IMR-90 (cell line): ENCODE measurements at regions not wholly inside any gene's neighbourhood (a gene's known extent, or its start where the extent isn't known, plus 50 kb on each side); places are given as distances from the start of the nearest gene placed in this dataset.

ENCODE experiments used
- ATAC-seq: fragments of 200-7000 bp; cut with Tn5 transposase; 2 replicates; pipeline ENCODE4 v1.9.1; 2020; ENCODE audit warnings: low read depth, mild to moderate bottlenecking, moderate library complexity
- BruUV-seq: library from RNA; stranded (reverse); fragments of 400-500 nt; replicated peaks from 2 replicates; lab custom pipeline; 2021; lab: Mats Ljungman, UMichigan
- CTCF ChIA-PET: fragments of 300-600 bp; formaldehyde crosslinking; extraction: SDS; loops from one replicate; lab custom pipeline; 2021; ENCODE audit warnings: antibody characterized with exemption; lab: Yijun Ruan, JAX
- POLR2A ChIA-PET: fragments of 300-600 bp; sonication (Branson Sonifier 250); formaldehyde crosslinking; loops from one replicate; lab custom pipeline; 2022; ENCODE audit warnings: antibody characterized with exemption; ENCODE audit not compliant: unreplicated experiment; lab: Charles Lee
- DNase-seq: peaks from one replicate; pipeline ENCODE4 v3.0.0; 2013
- H2AFZ ChIP-seq: replicated peaks from 2 replicates; pipeline ENCODE3; 2013; ENCODE audit warnings: low read length, mild to moderate bottlenecking; ENCODE audit not compliant: poor library complexity
- H2AK5ac ChIP-seq: 2 replicates; pipeline ENCODE4 v1.6.1; 2013; ENCODE audit warnings: low read depth, low read length, inconsistent platforms
- H2AK9ac ChIP-seq: replicated peaks from 2 replicates; pipeline ENCODE3; 2013; ENCODE audit warnings: mild to moderate bottlenecking, low read depth, low read length, moderate library complexity; ENCODE audit not compliant: poor library complexity
- H2BK120ac ChIP-seq: 2 replicates; pipeline ENCODE4 v1.6.1; 2013; ENCODE audit warnings: low read depth, low read length, inconsistent platforms
- H2BK15ac ChIP-seq: 3 replicates; pipeline ENCODE4 v1.6.1; 2013; ENCODE audit warnings: low read depth, low read length, inconsistent platforms
- H2BK20ac ChIP-seq: 2 replicates; pipeline ENCODE4 v1.6.1; 2013; ENCODE audit warnings: low read depth, mild to moderate bottlenecking, inconsistent platforms, low read length, moderate library complexity
- H2BK5ac ChIP-seq: 2 replicates; pipeline ENCODE4 v1.6.1; 2013; ENCODE audit warnings: mild to moderate bottlenecking, low read depth, low read length, inconsistent platforms; ENCODE audit not compliant: poor library complexity, severe bottlenecking
- H3K14ac ChIP-seq: replicated peaks from 2 replicates; pipeline ENCODE4 v1.6.1; 2013; ENCODE audit warnings: low read depth, low read length, inconsistent platforms
- H3K18ac ChIP-seq: 2 replicates; pipeline ENCODE4 v1.6.1; 2013; ENCODE audit warnings: low read depth, low read length, control low read depth
- H3K23ac ChIP-seq: 2 replicates; pipeline ENCODE4 v1.6.1; 2013; ENCODE audit warnings: low read depth, low read length, inconsistent platforms
- H3K27ac ChIP-seq: 2 replicates; pipeline ENCODE4 v1.5.1; 2013; ENCODE audit warnings: mild to moderate bottlenecking, control low read depth, low read length; ENCODE audit not compliant: insufficient read depth
- H3K27me3 ChIP-seq: 2 replicates; pipeline ENCODE4 v1.6.1; 2013; ENCODE audit warnings: low read length; ENCODE audit not compliant: control insufficient read depth, insufficient read depth
- H3K36me3 ChIP-seq: 2 replicates; pipeline ENCODE4 v1.6.1; 2013; ENCODE audit warnings: low read length, mixed read lengths; ENCODE audit not compliant: control insufficient read depth, insufficient read depth
- H3K4ac ChIP-seq: 2 replicates; pipeline ENCODE4 v1.6.1; 2013; ENCODE audit warnings: low read depth, low read length, inconsistent platforms
- H3K4me1 ChIP-seq: 2 replicates; pipeline ENCODE4 v1.6.1; 2013; ENCODE audit warnings: low read length, mixed read lengths; ENCODE audit not compliant: control insufficient read depth, insufficient read depth
- H3K4me2 ChIP-seq: 2 replicates; pipeline ENCODE4 v1.6.1; 2013; ENCODE audit warnings: low read depth, mild to moderate bottlenecking, control low read depth, low read length, moderate library complexity
- H3K4me3 ChIP-seq: 2 replicates; pipeline ENCODE4 v1.5.1; 2013; ENCODE audit warnings: low read depth, mild to moderate bottlenecking, control low read depth, low read length, moderate library complexity; ENCODE audit not compliant: insufficient read depth
- H3K56ac ChIP-seq: 2 replicates; pipeline ENCODE4 v1.6.1; 2013; ENCODE audit warnings: low read length, inconsistent platforms; ENCODE audit not compliant: insufficient read depth; ENCODE audit errors: extremely low read depth
- H3K79me1 ChIP-seq, 2 experiments: 2 replicates each; pipeline ENCODE4 v1.6.1; 2013; ENCODE audit warnings: low read length in 2 of 2, inconsistent platforms in 1 of 2, low read depth in 1 of 2
- H3K9ac ChIP-seq: 2 replicates; pipeline ENCODE4 v1.6.1; 2013; ENCODE audit warnings: low read depth, low read length, control low read depth
- H3K9me1 ChIP-seq: 2 replicates; pipeline ENCODE4 v1.6.1; 2013; ENCODE audit warnings: low read length, inconsistent platforms; ENCODE audit not compliant: insufficient read depth
- H3K9me3 ChIP-seq: 2 replicates; pipeline ENCODE4 v1.6.1; 2013; ENCODE audit warnings: low read length; ENCODE audit not compliant: control insufficient read depth, insufficient read depth
- H4K20me1 ChIP-seq: 2 replicates; pipeline ENCODE4 v1.6.1; 2013; ENCODE audit warnings: low read length, inconsistent platforms; ENCODE audit not compliant: insufficient read depth
- H4K5ac ChIP-seq: 2 replicates; pipeline ENCODE4 v1.6.1; 2013; ENCODE audit warnings: mild to moderate bottlenecking, low read depth, low read length, control low read depth
- H4K8ac ChIP-seq, 2 experiments: 2 replicates each; pipeline ENCODE4 v1.6.1; 2013; ENCODE audit warnings: low read depth in 2 of 2, low read length in 2 of 2, control low read depth in 1 of 2, inconsistent platforms in 1 of 2
- H4K91ac ChIP-seq: 2 replicates; pipeline ENCODE4 v1.6.1; 2013; ENCODE audit warnings: low read depth, low read length, inconsistent platforms; ENCODE audit not compliant: insufficient read depth
- BHLHE40 ChIP-seq: fragments of 150-350 bp; IDR thresholded peaks from 2 replicates; pipeline ENCODE4 v1.6.1; 2016; ENCODE audit warnings: mild to moderate bottlenecking, low read depth, low read length
- CEBPB ChIP-seq: IDR thresholded peaks from 2 replicates; pipeline ENCODE4 v1.6.1; 2012; ENCODE audit warnings: low read depth, low read length, improper control_type of control experiment
- FOS ChIP-seq: fragments of 150-350 bp; IDR thresholded peaks from 2 replicates; pipeline ENCODE4 v1.6.1; 2016; ENCODE audit warnings: low read depth, low read length
- MAFK ChIP-seq: IDR thresholded peaks from 2 replicates; pipeline ENCODE4 v1.6.1; 2012; ENCODE audit warnings: low read depth, low read length, improper control_type of control experiment
- MAZ ChIP-seq: IDR thresholded peaks from 2 replicates; pipeline ENCODE4 v1.6.1; 2012; ENCODE audit warnings: low read depth, mild to moderate bottlenecking, low read length, improper control_type of control experiment, moderate library complexity, borderline replicate concordance
- MXI1 ChIP-seq: IDR thresholded peaks from 2 replicates; pipeline ENCODE4 v1.6.1; 2012; ENCODE audit warnings: low read depth, mild to moderate bottlenecking, low read length, moderate library complexity, borderline replicate concordance
- NFE2L2 ChIP-seq: fragments of 150-350 bp; IDR thresholded peaks from 2 replicates; pipeline ENCODE4 v1.6.1; 2016; ENCODE audit warnings: low read depth, mild to moderate bottlenecking, low read length
- POLR2A ChIP-seq: IDR thresholded peaks from 2 replicates; pipeline ENCODE4 v1.6.1; 2012; ENCODE audit warnings: mild to moderate bottlenecking, low read depth, low read length
- RAD21 ChIP-seq: IDR thresholded peaks from 2 replicates; pipeline ENCODE4 v1.6.1; 2012; ENCODE audit warnings: low read length, improper control_type of control experiment
- RCOR1 ChIP-seq: IDR thresholded peaks from 2 replicates; pipeline ENCODE4 v1.6.1; 2012; ENCODE audit warnings: mild to moderate bottlenecking, low read length, improper control_type of control experiment; ENCODE audit not compliant: insufficient replicate concordance
- RFX5 ChIP-seq: IDR thresholded peaks from 2 replicates; pipeline ENCODE4 v1.8.0; 2012; ENCODE audit warnings: low read depth, mild to moderate bottlenecking, low read length, moderate library complexity
- WGBS, 2 experiments: methylation state at CpG; one replicate each; pipeline versions ENCODE4 v1.1.5 to v1.1.7; 2013; ENCODE audit warnings: missing lambda C conversion rate in 2 of 2; ENCODE audit not compliant: insufficient read length in 1 of 2; ENCODE audit errors: extremely low coverage in 2 of 2; 5-methylcytosine and 5-hydroxymethylcytosine counted together
- dilution Hi-C: fragments of 300-500 bp; cut with HindIII; formaldehyde crosslinking; loops from one replicate; pipeline ENCODE4 v1.14.3; 2018; ENCODE audit warnings: low sequenced_read_pairs; ENCODE audit not compliant: unreplicated experiment
- in situ Hi-C: fragments of 300-500 bp; cut with MboI; formaldehyde crosslinking; loops from 3 replicates; pipeline ENCODE4 v1.14.3; 2019; ENCODE audit warnings: low sequenced_read_pairs, inconsistent platforms, mixed read lengths
- intact Hi-C: fragments of 100-400 bp; cut with micrococcal nuclease; formaldehyde crosslinking; loops from 2 replicates; pipeline ENCODE4 v1.10.0; 2022
- TF ChIP-seq, protein P1 (sequence below): fragments of 150-350 bp; IDR thresholded peaks from 2 replicates; pipeline ENCODE4 v1.6.1; 2016; ENCODE audit warnings: low read depth, mild to moderate bottlenecking, low read length, moderate library complexity, borderline replicate concordance
- TF ChIP-seq, protein P2 (sequence below): conservative IDR thresholded peaks from 2 replicates; pipeline ENCODE4 v1.5.1; 2012; ENCODE audit warnings: mild to moderate bottlenecking, low read depth, low read length, improper control_type of control experiment

DNA sequence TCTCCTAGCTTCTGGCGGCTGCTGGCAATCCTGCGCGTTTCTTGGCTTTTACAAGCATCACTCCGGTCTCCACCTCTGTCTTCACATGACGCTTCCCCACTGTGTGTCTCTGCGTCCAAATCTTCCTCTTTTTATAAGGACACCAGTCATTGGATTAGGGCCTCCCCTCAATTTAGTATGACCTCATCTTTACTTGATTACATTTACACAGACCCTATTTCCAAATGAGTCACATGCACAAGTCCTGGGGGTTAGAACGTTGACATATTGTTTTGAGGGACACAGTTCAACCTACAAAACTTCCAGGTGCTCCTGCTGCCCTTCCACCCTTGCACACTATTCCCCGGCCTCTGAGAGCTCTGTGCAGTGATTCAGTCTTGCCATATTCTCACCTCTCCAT lies 215.3 kb downstream of the OPA1 start:
- no peak overlapping the region for H2BK20ac ChIP-seq
- H4K8ac ChIP-seq = no peak overlapping the region
- no peak overlapping the region for H3K27ac ChIP-seq
- H3K9me3 ChIP-seq = no peaks in the 10 kb centered on the region
- ATAC-seq = no peak
- H2AK9ac ChIP-seq = no peak overlapping the region
- BruUV-seq = no TSS peak
- no peak overlapping the region for H3K56ac ChIP-seq
- CTCF ChIA-PET = no interaction called here
- H2BK120ac ChIP-seq = no peak overlapping the region
- no peaks in the 10 kb centered on the region for H3K79me1 ChIP-seq
- no peak overlapping the region for H3K4me3 ChIP-seq
- H3K27me3 ChIP-seq = peaks cover 43% of the 10 kb centered on the region
- 0 out of 2 replicates have a peak, but pooled peaks cover 3% of the 10 kb centered on the region for H4K20me1 ChIP-seq
- H3K4ac ChIP-seq = no peak overlapping the region
- no peak overlapping the region for H2AFZ ChIP-seq
- no peak overlapping the region for H3K9ac ChIP-seq
- POLR2A ChIA-PET = no interaction called here
- no CpG with 5 or more reads among the region's 8 CpGs for WGBS, 2 experiments
- TF ChIP-seq, protein P1, sequence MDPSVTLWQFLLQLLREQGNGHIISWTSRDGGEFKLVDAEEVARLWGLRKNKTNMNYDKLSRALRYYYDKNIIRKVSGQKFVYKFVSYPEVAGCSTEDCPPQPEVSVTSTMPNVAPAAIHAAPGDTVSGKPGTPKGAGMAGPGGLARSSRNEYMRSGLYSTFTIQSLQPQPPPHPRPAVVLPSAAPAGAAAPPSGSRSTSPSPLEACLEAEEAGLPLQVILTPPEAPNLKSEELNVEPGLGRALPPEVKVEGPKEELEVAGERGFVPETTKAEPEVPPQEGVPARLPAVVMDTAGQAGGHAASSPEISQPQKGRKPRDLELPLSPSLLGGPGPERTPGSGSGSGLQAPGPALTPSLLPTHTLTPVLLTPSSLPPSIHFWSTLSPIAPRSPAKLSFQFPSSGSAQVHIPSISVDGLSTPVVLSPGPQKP = no peak
- TF ChIP-seq, protein P2, sequence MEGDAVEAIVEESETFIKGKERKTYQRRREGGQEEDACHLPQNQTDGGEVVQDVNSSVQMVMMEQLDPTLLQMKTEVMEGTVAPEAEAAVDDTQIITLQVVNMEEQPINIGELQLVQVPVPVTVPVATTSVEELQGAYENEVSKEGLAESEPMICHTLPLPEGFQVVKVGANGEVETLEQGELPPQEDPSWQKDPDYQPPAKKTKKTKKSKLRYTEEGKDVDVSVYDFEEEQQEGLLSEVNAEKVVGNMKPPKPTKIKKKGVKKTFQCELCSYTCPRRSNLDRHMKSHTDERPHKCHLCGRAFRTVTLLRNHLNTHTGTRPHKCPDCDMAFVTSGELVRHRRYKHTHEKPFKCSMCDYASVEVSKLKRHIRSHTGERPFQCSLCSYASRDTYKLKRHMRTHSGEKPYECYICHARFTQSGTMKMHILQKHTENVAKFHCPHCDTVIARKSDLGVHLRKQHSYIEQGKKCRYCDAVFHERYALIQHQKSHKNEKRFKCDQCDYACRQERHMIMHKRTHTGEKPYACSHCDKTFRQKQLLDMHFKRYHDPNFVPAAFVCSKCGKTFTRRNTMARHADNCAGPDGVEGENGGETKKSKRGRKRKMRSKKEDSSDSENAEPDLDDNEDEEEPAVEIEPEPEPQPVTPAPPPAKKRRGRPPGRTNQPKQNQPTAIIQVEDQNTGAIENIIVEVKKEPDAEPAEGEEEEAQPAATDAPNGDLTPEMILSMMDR = no peak
- no peak for TF ChIP-seq BHLHE40
- TF ChIP-seq MAZ = no peak
- no peak for TF ChIP-seq RCOR1
- no peak for TF ChIP-seq MAFK
- TF ChIP-seq CEBPB = no peak
- TF ChIP-seq RAD21 = no peak
- TF ChIP-seq RFX5 = no peak
- no peak for TF ChIP-seq MXI1
- no peak for TF ChIP-seq NFE2L2
- no peak for TF ChIP-seq FOS
- no peak for TF ChIP-seq POLR2A
- H3K4me2 ChIP-seq = no peak overlapping the region
- no peak overlapping the region for H4K91ac ChIP-seq
- H4K5ac ChIP-seq = no peak overlapping the region
- DNase-seq = no peak
- intact Hi-C loops (no loop called here), dilution Hi-C loops (no loop called here), in situ Hi-C loops (no loop called here)
- H3K14ac ChIP-seq = no peak overlapping the region
- H3K9me1 ChIP-seq = no peaks in the 10 kb centered on the region
- H3K4me1 ChIP-seq = no peaks in the 10 kb centered on the region
- H3K23ac ChIP-seq = no peak overlapping the region
- H2BK5ac ChIP-seq = no peak overlapping the region
- H2BK15ac ChIP-seq = no peak overlapping the region
- H2AK5ac ChIP-seq = no peak overlapping the region
- H3K18ac ChIP-seq = no peak overlapping the region
- no peaks in the 10 kb centered on the region for H3K36me3 ChIP-seq
